ENCODE measurements at regions not wholly inside any gene's neighbourhood (a gene's known extent, or its start where the extent isn't known, plus 50 kb on each side); places are given as distances from the start of the nearest gene placed in this dataset.

GRCh38 chr15:36469311-36469966, 110.0 kb upstream of the CDIN1 start:
- Histone ChIP-seq H4K20me1 (ENCODE audit: insufficient read depth, low read length) (no peaks in the 10 kb centered on the region), H3K27ac (ENCODE audit: extremely low read length, insufficient read depth, low read length) (no peak overlapping the region), H3K4me3 (replicated peaks in 1 of 3; ENCODE audit: insufficient read depth in 1 of 3, low read depth in 2 of 3, low read length in 3 of 3) (no peak overlapping the region), H3K9me3 (ENCODE audit: low read length) (no peaks in the 10 kb centered on the region), H3K9ac (ENCODE audit: insufficient read depth, low read depth, low read length) (no peak overlapping the region), H3K27me3 (ENCODE audit: control insufficient read depth in 1 of 2, insufficient read depth in 2 of 2, low read length in 2 of 2) (no peaks in the 10 kb centered on the region; a peak in 1 of 5 replicates), H3K36me3 (replicated peaks in 1 of 2; ENCODE audit: control insufficient read depth in 1 of 2, insufficient read depth in 2 of 2, low read length in 2 of 2) (no peaks in the 10 kb centered on the region), H3K79me2 (ENCODE audit: insufficient read depth, low read length) (no peaks in the 10 kb centered on the region), H2AFZ (ENCODE audit: low read length) (no peak overlapping the region), H3K4me2 (ENCODE audit: low read depth, low read length) (no peak overlapping the region), H3K4me1 (ENCODE audit: insufficient read depth, low read length) (no peaks in the 10 kb centered on the region)
- intact Hi-C loops (cut with micrococcal nuclease; ENCODE audit: unreplicated experiment) (no loop called here), in situ Hi-C loops (cut with HindIII; ENCODE audit: extremely low pct_ligation_motif_present, low pct_unique_long_range_greater_than_20kb) (no loop called here)
- FAIRE-seq (no peak), ATAC-seq (no peak), DNase-seq (ENCODE audit: low spot score) (no peak)
- TF ChIP-seq ZNF607 (CRISPR knock-in tag; IDR thresholded peaks at IDR 0.05; ENCODE audit: borderline replicate concordance) (no peak), POGZ (CRISPR knock-in tag; IDR thresholded peaks at IDR 0.05) (no peak), HIVEP1 (CRISPR knock-in tag; IDR thresholded peaks at IDR 0.05) (no peak), MLLT10 (CRISPR knock-in tag; IDR thresholded peaks at IDR 0.05) (no peak), KDM2A (CRISPR knock-in tag; IDR thresholded peaks at IDR 0.05; ENCODE audit: borderline replicate concordance, low read depth) (no peak), ZNF766 (CRISPR knock-in tag; IDR thresholded peaks at IDR 0.05; ENCODE audit: borderline replicate concordance) (no peak), ELK4 (CRISPR knock-in tag; IDR thresholded peaks at IDR 0.05; ENCODE audit: borderline replicate concordance) (no peak), ZNF83 (CRISPR knock-in tag; IDR thresholded peaks at IDR 0.05; ENCODE audit: borderline replicate concordance) (no peak), SIX4 (CRISPR knock-in tag; IDR thresholded peaks at IDR 0.05) (no peak), ZNF235 (CRISPR knock-in tag; IDR thresholded peaks at IDR 0.05; ENCODE audit: borderline replicate concordance) (no peak), GATAD2A (CRISPR knock-in tag; IDR thresholded peaks at IDR 0.05) (no peak), CHD2 (IDR thresholded peaks at IDR 0.05; ENCODE audit: low read depth, low read length) (no peak)
- TF ChIP-seq, protein P1, sequence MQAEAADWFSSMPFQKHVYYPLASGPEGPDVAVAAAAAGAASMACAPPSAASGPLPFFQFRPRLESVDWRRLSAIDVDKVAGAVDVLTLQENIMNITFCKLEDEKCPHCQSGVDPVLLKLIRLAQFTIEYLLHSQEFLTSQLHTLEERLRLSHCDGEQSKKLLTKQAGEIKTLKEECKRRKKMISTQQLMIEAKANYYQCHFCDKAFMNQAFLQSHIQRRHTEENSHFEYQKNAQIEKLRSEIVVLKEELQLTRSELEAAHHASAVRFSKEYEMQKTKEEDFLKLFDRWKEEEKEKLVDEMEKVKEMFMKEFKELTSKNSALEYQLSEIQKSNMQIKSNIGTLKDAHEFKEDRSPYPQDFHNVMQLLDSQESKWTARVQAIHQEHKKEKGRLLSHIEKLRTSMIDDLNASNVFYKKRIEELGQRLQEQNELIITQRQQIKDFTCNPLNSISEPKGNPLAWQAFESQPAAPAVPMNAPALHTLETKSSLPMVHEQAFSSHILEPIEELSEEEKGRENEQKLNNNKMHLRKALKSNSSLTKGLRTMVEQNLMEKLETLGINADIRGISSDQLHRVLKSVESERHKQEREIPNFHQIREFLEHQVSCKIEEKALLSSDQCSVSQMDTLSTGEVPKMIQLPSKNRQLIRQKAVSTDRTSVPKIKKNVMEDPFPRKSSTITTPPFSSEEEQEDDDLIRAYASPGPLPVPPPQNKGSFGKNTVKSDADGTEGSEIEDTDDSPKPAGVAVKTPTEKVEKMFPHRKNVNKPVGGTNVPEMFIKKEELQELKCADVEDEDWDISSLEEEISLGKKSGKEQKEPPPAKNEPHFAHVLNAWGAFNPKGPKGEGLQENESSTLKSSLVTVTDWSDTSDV (CRISPR knock-in tag; IDR thresholded peaks at IDR 0.05): no peak
- TF ChIP-seq, protein P2, sequence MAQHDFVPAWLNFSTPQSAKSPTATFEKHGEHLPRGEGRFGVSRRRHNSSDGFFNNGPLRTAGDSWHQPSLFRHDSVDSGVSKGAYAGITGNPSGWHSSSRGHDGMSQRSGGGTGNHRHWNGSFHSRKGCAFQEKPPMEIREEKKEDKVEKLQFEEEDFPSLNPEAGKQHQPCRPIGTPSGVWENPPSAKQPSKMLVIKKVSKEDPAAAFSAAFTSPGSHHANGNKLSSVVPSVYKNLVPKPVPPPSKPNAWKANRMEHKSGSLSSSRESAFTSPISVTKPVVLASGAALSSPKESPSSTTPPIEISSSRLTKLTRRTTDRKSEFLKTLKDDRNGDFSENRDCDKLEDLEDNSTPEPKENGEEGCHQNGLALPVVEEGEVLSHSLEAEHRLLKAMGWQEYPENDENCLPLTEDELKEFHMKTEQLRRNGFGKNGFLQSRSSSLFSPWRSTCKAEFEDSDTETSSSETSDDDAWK (CRISPR knock-in tag; IDR thresholded peaks at IDR 0.05): no peak
- ChIA-PET CTCF (ENCODE audit: low intra/inter-chr PET ratio, low total read pairs) (no interaction called here), POLR2A (no interaction called here)
- WGBS (ENCODE audit: low lambda C conversion rate): 1% methylated on average over 7 of the region's 7 CpGs
- no TSS peak for BruUV-seq (replicated peaks)

All from HepG2 (cell line).